C4-2B (cell line): ENCODE measurements at regions not wholly inside any gene's neighbourhood (a gene's known extent, or its start where the extent isn't known, plus 50 kb on each side); places are given as distances from the start of the nearest gene placed in this dataset.

Source experiments
- CTCF ChIP-seq: fragments of 450-650 bp; conservative IDR thresholded peaks from 2 replicates; pipeline ENCODE4 v1.5.1; 2017; ENCODE audit warnings: mild to moderate bottlenecking
- ZFX ChIP-seq: fragments of 450-650 bp; IDR thresholded peaks from 2 replicates; pipeline ENCODE4 v1.6.1; 2017

- TF ChIP-seq CTCF, result no peak
- TF ChIP-seq ZFX, result no peak
Observed at GRCh38 chr4:85381968-85382367, 93.0 kb upstream of the ARHGAP24 start.
